HL-60 (cell line): ENCODE measurements at regions not wholly inside any gene's neighbourhood (a gene's known extent, or its start where the extent isn't known, plus 50 kb on each side); places are given as distances from the start of the nearest gene placed in this dataset.

Source experiments
- DNase-seq, 2 experiments: peaks; one replicate each; pipeline ENCODE4 v3.0.0-alpha.2; 2010 to 2020; ENCODE audit warnings: low read depth in 1 of 2, low spot score in 1 of 2
- H3K27ac ChIP-seq: fragments of 250-450 bp; sonication (Bioruptor Pico); replicated peaks from 2 replicates; pipeline ENCODE4 v1.5.1; 2020; ENCODE audit warnings: mild to moderate bottlenecking, moderate library complexity
- H3K27me3 ChIP-seq: fragments of 250-450 bp; sonication (Bioruptor Pico); 2 replicates; pipeline ENCODE4 v1.5.1; 2021; ENCODE audit warnings: mild to moderate bottlenecking, moderate library complexity; ENCODE audit not compliant: insufficient read depth, poor library complexity, severe bottlenecking
- H3K4me3 ChIP-seq: replicated peaks from 2 replicates; pipeline ENCODE4 v1.5.1; 2011; ENCODE audit warnings: mild to moderate bottlenecking, control low read depth, low read length; ENCODE audit not compliant: insufficient read depth
- GABPA ChIP-seq: IDR thresholded peaks from 2 replicates; pipeline ENCODE4 v1.6.1; 2012; ENCODE audit warnings: low read depth
- POLR2AphosphoS5 ChIP-seq: IDR thresholded peaks from 2 replicates; pipeline ENCODE4 v1.6.1; 2012; ENCODE audit warnings: low read depth
- SPI1 ChIP-seq: IDR thresholded peaks from 2 replicates; pipeline ENCODE4 v1.6.1; 2012; ENCODE audit warnings: low read depth, mild to moderate bottlenecking, borderline replicate concordance
- TF ChIP-seq, protein P1 (sequence below): IDR thresholded peaks from 2 replicates; pipeline ENCODE4 v1.6.1; 2012; ENCODE audit warnings: low read depth; ENCODE audit not compliant: insufficient replicate concordance
- TF ChIP-seq, protein P2 (sequence below): IDR thresholded peaks from one replicate; pipeline ENCODE4 v1.5.1; 2011; ENCODE audit warnings: low read length, control low read depth, inconsistent platforms; ENCODE audit not compliant: insufficient read depth

DNA sequence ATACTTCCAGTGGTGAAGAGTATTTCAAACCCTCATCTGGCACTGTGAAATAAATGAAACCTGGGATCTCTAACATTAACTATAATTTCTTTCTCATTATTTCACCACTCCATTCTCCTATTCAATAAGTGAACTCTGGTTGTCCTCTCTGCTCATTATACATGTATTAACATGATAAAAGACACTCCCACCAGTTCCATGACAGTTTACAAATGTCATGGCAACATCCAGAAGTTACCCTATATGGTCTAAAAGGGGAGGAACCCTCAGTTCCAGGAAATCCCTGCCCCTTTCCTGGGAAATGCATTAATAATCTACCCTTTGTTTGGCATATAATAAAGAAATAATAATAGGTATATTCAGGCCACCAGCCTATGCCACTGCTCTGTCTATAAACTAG lies 62.7 kb upstream of the BRINP3 start:
- no peak overlapping the region for H3K4me3 ChIP-seq
- no peak for DNase-seq
- H3K27me3 ChIP-seq, result no peaks in the 10 kb centered on the region
- no peak overlapping the region for H3K27ac ChIP-seq
- TF ChIP-seq, protein P1, sequence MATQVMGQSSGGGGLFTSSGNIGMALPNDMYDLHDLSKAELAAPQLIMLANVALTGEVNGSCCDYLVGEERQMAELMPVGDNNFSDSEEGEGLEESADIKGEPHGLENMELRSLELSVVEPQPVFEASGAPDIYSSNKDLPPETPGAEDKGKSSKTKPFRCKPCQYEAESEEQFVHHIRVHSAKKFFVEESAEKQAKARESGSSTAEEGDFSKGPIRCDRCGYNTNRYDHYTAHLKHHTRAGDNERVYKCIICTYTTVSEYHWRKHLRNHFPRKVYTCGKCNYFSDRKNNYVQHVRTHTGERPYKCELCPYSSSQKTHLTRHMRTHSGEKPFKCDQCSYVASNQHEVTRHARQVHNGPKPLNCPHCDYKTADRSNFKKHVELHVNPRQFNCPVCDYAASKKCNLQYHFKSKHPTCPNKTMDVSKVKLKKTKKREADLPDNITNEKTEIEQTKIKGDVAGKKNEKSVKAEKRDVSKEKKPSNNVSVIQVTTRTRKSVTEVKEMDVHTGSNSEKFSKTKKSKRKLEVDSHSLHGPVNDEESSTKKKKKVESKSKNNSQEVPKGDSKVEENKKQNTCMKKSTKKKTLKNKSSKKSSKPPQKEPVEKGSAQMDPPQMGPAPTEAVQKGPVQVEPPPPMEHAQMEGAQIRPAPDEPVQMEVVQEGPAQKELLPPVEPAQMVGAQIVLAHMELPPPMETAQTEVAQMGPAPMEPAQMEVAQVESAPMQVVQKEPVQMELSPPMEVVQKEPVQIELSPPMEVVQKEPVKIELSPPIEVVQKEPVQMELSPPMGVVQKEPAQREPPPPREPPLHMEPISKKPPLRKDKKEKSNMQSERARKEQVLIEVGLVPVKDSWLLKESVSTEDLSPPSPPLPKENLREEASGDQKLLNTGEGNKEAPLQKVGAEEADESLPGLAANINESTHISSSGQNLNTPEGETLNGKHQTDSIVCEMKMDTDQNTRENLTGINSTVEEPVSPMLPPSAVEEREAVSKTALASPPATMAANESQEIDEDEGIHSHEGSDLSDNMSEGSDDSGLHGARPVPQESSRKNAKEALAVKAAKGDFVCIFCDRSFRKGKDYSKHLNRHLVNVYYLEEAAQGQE, result no peak
- TF ChIP-seq, protein P2, sequence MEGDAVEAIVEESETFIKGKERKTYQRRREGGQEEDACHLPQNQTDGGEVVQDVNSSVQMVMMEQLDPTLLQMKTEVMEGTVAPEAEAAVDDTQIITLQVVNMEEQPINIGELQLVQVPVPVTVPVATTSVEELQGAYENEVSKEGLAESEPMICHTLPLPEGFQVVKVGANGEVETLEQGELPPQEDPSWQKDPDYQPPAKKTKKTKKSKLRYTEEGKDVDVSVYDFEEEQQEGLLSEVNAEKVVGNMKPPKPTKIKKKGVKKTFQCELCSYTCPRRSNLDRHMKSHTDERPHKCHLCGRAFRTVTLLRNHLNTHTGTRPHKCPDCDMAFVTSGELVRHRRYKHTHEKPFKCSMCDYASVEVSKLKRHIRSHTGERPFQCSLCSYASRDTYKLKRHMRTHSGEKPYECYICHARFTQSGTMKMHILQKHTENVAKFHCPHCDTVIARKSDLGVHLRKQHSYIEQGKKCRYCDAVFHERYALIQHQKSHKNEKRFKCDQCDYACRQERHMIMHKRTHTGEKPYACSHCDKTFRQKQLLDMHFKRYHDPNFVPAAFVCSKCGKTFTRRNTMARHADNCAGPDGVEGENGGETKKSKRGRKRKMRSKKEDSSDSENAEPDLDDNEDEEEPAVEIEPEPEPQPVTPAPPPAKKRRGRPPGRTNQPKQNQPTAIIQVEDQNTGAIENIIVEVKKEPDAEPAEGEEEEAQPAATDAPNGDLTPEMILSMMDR, result no peak
- TF ChIP-seq GABPA (no peak), POLR2AphosphoS5 (no peak), SPI1 (no peak)

DNA sequence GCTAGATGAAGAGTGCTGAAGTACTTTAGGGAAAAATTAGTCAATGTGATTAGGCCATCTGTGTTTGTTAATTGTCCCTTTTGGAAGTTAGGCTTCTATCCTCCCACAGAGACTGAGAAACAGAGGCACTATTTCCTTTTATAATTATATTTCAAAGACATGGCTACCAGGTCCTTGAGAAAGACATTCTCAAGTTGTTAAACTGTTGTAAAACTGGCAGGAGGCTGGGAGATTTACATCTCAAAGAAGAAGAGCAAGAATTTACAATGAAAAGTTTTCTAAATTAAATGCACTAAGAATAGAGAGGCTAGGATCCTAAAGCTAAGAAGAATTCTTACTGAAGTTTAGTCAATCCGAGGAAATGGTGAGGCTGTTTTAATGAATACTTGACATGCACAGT lies 74.0 kb upstream of the BRINP3 start:
- no peak for DNase-seq

DNA sequence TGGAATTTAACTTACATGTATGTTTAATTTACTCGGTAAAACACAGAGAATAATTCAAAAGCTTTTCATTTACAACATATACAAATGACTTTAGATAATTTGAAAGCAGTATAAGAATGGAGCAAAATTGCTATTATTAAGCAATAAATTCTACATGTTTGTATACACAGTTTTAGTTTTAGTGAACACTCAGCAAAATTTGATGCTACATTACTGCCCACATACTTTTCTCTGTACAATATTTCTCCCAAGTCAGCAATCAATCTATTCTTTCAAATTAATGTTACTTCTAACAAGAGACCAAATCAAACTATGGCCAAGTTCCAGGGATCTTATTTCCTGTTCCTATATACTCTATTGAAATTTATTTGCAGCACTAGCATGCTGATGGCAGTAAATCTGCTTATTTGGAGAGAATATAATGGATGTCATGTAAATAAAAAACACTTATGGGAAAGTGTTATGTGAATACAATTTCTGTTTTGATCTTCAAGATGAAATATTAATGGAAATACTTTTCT lies 82.6 kb upstream of the BRINP3 start:
- Histone ChIP-seq H3K4me3 (no peak overlapping the region), H3K27me3 (no peaks in the 10 kb centered on the region), H3K27ac (no peak overlapping the region)
- no peak for DNase-seq
- TF ChIP-seq, protein P1, result no peak
- TF ChIP-seq, protein P2, result no peak
- TF ChIP-seq POLR2AphosphoS5 (no peak), GABPA (no peak), SPI1 (no peak)

More for the DNA sequence above, 74.0 kb upstream of the BRINP3 start:
- no peak for TF ChIP-seq GABPA
- TF ChIP-seq, protein P1, result no peak
- TF ChIP-seq, protein P2, result no peak
- no peak for TF ChIP-seq POLR2AphosphoS5
- no peak for TF ChIP-seq SPI1
- Histone ChIP-seq H3K27me3 (no peaks in the 10 kb centered on the region), H3K4me3 (no peak overlapping the region), H3K27ac (no peak overlapping the region)
